GM12873 (cell line): ENCODE measurements at regions not wholly inside any gene's neighbourhood (a gene's known extent, or its start where the extent isn't known, plus 50 kb on each side); places are given as distances from the start of the nearest gene placed in this dataset.

Experiments
- CTCF ChIP-seq: IDR thresholded peaks from 2 replicates; pipeline ENCODE4 v1.5.1; 2012; ENCODE audit warnings: low read depth, mild to moderate bottlenecking, moderate library complexity, low read length, control low read depth; ENCODE audit not compliant: insufficient read depth; ENCODE audit errors: missing control alignments

DNA sequence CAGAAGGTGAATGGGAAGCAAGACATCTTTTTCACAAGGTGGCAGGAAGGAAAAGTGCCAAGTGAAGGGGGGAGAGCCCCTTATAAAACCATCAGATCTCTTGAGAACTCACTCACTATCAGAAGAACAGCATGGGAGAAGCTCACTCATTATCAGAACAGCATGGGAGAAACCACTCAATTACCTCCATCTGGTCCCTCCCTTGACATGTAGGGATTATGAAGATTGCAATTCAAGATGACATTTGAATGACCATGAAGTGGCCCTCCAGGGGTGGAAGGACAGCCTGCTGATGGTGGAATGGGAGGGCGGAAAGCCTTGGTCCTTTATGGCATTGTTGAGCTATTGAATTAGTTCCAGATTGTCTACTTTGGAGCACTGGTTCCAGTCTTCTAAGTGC is 413.0 kb upstream of the MEX3C start:
- no peak for TF ChIP-seq CTCF

DNA sequence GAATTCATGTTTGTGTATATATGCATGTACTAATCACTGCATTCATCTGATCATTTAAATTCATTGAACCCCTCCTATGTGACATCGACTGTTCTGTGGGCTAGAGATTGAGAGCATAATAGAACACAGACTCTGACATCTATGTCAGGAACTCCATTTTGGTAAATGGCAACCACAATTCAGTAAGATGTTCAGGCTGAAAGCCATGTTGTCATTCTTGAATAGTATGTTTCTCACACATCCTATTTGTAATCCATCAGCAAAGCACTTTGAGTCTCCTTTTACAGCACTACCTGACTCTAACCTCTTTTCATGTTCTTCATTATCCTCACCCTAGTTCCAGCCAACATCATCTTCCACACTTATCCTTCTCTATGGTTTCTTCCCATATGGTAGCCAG is 413.8 kb upstream of the MEX3C start:
- TF ChIP-seq CTCF = no peak

DNA sequence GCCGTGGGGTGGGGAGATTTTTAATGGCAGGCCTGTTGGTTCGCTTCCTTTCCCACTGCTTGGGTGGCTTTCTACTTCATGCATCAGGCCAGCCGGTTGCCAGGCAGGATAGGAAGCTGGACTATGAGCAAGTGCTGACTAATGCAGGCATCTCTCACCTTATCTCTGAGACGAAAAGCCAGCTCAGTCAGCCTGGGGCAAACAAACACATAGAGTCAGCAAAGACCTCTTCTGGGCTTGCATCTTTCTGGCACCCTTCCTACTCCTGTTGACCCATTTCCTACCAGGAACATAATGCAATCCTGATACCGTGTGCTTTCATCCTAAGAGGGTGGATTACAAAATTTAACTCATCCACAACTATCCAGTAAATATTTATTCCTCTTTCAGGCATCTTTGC is 416.6 kb upstream of the MEX3C start:
- TF ChIP-seq CTCF = no peak

GRCh38 chr18:51614967-51615571 is 417.6 kb upstream of the MEX3C start:
- TF ChIP-seq CTCF = no peak

GRCh38 chr18:51617167-51617566 is 419.7 kb upstream of the MEX3C start:
- TF ChIP-seq CTCF = no peak

DNA sequence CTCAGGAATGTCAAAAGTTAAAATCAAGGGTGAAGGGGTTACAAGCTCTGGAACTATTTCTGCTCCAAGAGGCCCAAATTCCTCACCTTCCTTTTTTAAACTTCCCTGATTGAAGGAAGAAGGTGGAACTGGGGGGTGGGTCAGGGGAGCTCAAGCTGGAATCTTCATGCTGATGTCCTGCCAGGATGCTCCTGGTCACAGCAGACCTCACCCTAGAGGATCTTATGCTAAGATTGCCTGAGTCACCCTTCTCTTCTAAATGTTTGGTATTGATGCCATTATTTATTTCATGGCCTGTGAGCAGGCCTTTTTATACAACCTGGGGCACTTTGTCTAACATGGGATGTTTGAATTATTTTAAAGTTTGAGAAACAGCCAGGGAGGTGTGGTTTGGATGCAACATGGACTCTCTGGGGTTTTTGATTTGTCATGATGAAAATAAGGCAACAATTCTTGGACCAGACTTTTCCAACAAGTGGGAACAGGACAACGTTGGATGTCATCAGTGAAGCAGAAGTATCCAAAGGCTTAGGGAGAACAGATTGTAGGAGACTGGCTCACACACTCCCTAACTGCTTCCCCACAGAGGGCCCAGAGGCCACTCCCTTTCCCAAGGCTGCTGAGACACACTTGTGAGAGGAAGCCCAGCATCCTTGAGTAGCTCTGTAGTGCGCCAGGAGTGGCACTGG is 420.2 kb upstream of the MEX3C start:
- no peak for TF ChIP-seq CTCF

DNA sequence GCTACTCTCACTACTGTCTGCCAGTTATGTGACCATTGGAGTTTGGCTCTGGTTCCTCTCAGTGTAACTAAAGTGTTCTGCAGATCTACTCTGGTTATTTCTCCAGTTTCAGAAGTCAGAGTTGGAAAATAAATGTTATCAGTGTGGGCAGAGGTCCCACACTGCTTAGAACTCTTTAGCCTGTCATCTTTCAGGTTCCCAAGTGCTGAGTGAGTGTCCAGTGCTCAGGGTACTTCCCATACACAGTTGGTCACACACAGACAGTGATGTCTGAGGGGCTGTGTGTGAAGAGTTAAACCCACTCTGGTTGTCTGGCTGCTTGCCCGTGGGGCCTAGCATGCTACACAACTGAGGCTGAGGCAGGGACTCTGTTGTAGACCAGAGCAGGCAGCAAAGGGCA is 421.8 kb upstream of the MEX3C start:
- no peak for TF ChIP-seq CTCF
